ENCODE measurements at regions not wholly inside any gene's neighbourhood (a gene's known extent, or its start where the extent isn't known, plus 50 kb on each side); places are given as distances from the start of the nearest gene placed in this dataset.

GRCh38 chrX:134315866-134316265 lies 57.2 kb upstream of the PHF6 start (continued):
- TF ChIP-seq TBP (IDR thresholded peaks at IDR 0.05; ENCODE audit: low read depth, low read length) (no peak), RFX5 (IDR thresholded peaks at IDR 0.05; ENCODE audit: borderline replicate concordance, low read depth, low read length) (no peak), EGR1 (IDR thresholded peaks at IDR 0.05; ENCODE audit: borderline replicate concordance, low read depth, low read length) (no peak), SP1 (IDR thresholded peaks at IDR 0.05; ENCODE audit: low read depth, low read length) (no peak), SP2 (IDR thresholded peaks at IDR 0.05; ENCODE audit: low read length) (no peak)
